ENCODE measurements at regions not wholly inside any gene's neighbourhood (a gene's known extent, or its start where the extent isn't known, plus 50 kb on each side); places are given as distances from the start of the nearest gene placed in this dataset.

DNA sequence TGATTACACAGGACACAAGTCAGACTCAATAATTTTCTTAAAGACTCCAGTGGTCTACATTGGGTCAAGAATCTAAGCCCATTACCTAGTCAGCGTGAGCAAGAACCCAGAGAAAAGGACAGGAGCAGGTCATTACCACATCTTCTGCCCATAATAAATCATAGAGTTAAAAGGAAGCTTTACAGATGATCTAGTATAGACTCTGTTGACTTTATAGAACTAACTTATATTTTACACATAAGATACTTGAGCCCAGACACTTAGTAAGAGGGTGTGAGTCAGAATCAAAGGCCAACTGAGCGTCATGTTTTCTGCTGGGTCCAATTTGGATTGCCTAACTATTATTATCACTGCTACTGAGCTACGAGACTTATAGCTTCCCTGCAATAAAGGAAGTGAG, 206.1 kb upstream of the NPSR1 start:
- H3K79me2 ChIP-seq (ENCODE audit: insufficient read depth, low read length) = no peaks in the 10 kb centered on the region
- no peak overlapping the region for H3K9ac ChIP-seq (ENCODE audit: low read depth, low read length)
- H3K4me1 ChIP-seq (ENCODE audit: insufficient read depth, low read length) = no peaks in the 10 kb centered on the region
- DNase-seq (no peak), ATAC-seq (ENCODE audit: insufficient read depth, low read depth) (no peak)
- no peaks in the 10 kb centered on the region for H3K36me3 ChIP-seq (ENCODE audit: insufficient read depth, low read length)
- H3K4me3 ChIP-seq (ENCODE audit: low read depth in 1 of 2, low read length in 2 of 2) = no peak overlapping the region
- H3K27ac ChIP-seq (ENCODE audit: low read length) = no peak overlapping the region
- H3K4me2 ChIP-seq (ENCODE audit: insufficient read depth, low read length) = no peak overlapping the region
- no peak overlapping the region for H2AFZ ChIP-seq (ENCODE audit: low read depth, low read length)
- no peak for TF ChIP-seq EZH2 (IDR thresholded peaks at IDR 0.05; ENCODE audit: borderline replicate concordance, low read depth, low read length, severe bottlenecking)
- TF ChIP-seq, protein P1, sequence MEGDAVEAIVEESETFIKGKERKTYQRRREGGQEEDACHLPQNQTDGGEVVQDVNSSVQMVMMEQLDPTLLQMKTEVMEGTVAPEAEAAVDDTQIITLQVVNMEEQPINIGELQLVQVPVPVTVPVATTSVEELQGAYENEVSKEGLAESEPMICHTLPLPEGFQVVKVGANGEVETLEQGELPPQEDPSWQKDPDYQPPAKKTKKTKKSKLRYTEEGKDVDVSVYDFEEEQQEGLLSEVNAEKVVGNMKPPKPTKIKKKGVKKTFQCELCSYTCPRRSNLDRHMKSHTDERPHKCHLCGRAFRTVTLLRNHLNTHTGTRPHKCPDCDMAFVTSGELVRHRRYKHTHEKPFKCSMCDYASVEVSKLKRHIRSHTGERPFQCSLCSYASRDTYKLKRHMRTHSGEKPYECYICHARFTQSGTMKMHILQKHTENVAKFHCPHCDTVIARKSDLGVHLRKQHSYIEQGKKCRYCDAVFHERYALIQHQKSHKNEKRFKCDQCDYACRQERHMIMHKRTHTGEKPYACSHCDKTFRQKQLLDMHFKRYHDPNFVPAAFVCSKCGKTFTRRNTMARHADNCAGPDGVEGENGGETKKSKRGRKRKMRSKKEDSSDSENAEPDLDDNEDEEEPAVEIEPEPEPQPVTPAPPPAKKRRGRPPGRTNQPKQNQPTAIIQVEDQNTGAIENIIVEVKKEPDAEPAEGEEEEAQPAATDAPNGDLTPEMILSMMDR (IDR thresholded peaks at IDR 0.05; ENCODE audit: borderline replicate concordance, extremely low read depth, low read length, poor library complexity, severe bottlenecking) = no peak
- H3K9me3 ChIP-seq (ENCODE audit: insufficient read depth, low read length, severe bottlenecking) = no peaks in the 10 kb centered on the region
- H4K20me1 ChIP-seq (ENCODE audit: insufficient read depth, low read length) = no peaks in the 10 kb centered on the region
- no peaks in the 10 kb centered on the region for H3K27me3 ChIP-seq (ENCODE audit: insufficient read depth, low read length, poor library complexity)

DNA sequence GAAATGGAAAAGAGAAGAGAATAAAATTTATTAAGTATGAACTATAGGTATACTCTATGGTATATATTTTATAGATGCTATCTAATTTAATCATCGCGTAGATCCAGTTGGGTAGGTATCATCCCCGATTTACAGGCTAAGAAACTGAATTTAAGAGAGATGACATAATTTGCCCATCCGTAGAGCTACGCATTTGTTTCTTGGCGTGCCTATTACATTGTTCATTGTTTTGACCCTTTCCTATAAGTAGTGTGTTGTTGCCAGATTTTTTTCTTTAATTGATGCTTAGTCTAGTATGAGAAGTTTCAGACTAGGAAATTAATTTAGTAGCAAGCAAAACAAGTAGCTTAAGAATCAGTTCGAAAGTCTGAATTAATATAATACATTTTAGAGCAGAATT, 205.7 kb upstream of the NPSR1 start:
- TF ChIP-seq, protein P1 (IDR thresholded peaks at IDR 0.05; ENCODE audit: borderline replicate concordance, extremely low read depth, low read length, poor library complexity, severe bottlenecking) = no peak
- TF ChIP-seq EZH2 (IDR thresholded peaks at IDR 0.05; ENCODE audit: borderline replicate concordance, low read depth, low read length, severe bottlenecking) = no peak
- no peak for ATAC-seq (ENCODE audit: insufficient read depth, low read depth)
- Histone ChIP-seq H3K9me3 (ENCODE audit: insufficient read depth, low read length, severe bottlenecking) (no peaks in the 10 kb centered on the region), H3K27ac (ENCODE audit: low read length) (no peak overlapping the region), H3K4me2 (ENCODE audit: insufficient read depth, low read length) (no peak overlapping the region), H3K27me3 (ENCODE audit: insufficient read depth, low read length, poor library complexity) (no peaks in the 10 kb centered on the region), H4K20me1 (ENCODE audit: insufficient read depth, low read length) (no peaks in the 10 kb centered on the region), H2AFZ (ENCODE audit: low read depth, low read length) (no peak overlapping the region), H3K4me3 (ENCODE audit: low read depth in 1 of 2, low read length in 2 of 2) (no peak overlapping the region), H3K4me1 (ENCODE audit: insufficient read depth, low read length) (no peaks in the 10 kb centered on the region), H3K79me2 (ENCODE audit: insufficient read depth, low read length) (no peaks in the 10 kb centered on the region), H3K36me3 (ENCODE audit: insufficient read depth, low read length) (no peaks in the 10 kb centered on the region), H3K9ac (ENCODE audit: low read depth, low read length) (no peak overlapping the region)
- DNase-seq = no peak

DNA sequence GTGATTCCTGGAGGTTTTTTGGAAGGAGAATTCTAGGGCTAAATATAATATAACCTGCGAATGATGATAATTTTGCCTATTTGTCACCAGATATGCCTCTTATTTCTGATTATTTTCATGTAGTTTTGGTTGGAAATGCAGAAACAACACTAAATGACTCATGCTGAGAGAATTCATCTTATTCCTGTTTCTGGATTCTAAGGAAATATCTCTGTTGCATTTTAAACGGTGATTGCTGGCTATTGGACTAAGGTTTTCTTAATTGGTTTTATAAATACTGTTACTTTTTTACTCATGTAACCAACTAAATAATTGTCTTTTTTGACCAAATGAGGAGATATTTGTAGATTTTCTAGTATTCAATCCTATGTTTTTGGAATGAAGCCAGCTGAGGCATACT, 204.9 kb upstream of the NPSR1 start:
- Histone ChIP-seq H3K4me2 (ENCODE audit: insufficient read depth, low read length) (no peak overlapping the region), H3K79me2 (ENCODE audit: insufficient read depth, low read length) (no peaks in the 10 kb centered on the region), H3K4me1 (ENCODE audit: insufficient read depth, low read length) (no peaks in the 10 kb centered on the region), H3K27me3 (ENCODE audit: insufficient read depth, low read length, poor library complexity) (no peaks in the 10 kb centered on the region), H3K27ac (ENCODE audit: low read length) (no peak overlapping the region), H3K4me3 (ENCODE audit: low read depth in 1 of 2, low read length in 2 of 2) (no peak overlapping the region), H3K9ac (ENCODE audit: low read depth, low read length) (no peak overlapping the region), H2AFZ (ENCODE audit: low read depth, low read length) (no peak overlapping the region), H3K36me3 (ENCODE audit: insufficient read depth, low read length) (no peaks in the 10 kb centered on the region), H3K9me3 (ENCODE audit: insufficient read depth, low read length, severe bottlenecking) (no peaks in the 10 kb centered on the region), H4K20me1 (ENCODE audit: insufficient read depth, low read length) (no peaks in the 10 kb centered on the region)
- no peak for ATAC-seq (ENCODE audit: insufficient read depth, low read depth)
- no peak for DNase-seq
- TF ChIP-seq, protein P1 (IDR thresholded peaks at IDR 0.05; ENCODE audit: borderline replicate concordance, extremely low read depth, low read length, poor library complexity, severe bottlenecking) = no peak
- TF ChIP-seq EZH2 (IDR thresholded peaks at IDR 0.05; ENCODE audit: borderline replicate concordance, low read depth, low read length, severe bottlenecking) = no peak

DNA sequence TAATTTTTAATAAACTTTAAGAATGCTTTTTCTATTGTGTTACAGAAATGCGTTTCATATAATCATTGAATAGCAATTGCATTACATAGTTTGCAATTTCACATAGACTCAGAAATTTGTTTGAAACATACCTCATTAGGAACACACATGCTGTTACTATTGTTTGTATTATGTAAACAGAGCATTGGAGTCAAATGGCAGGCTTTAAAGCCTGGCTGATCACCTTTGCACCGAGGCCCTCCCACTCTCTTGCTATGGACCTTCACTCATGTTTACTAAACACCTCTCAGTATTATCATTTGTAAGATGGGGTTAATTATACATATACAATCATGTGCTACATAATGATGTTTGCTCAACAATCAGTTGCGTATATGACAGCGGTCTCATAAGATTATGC, 203.6 kb upstream of the NPSR1 start:
- no peak overlapping the region for H3K4me2 ChIP-seq (ENCODE audit: insufficient read depth, low read length)
- H4K20me1 ChIP-seq (ENCODE audit: insufficient read depth, low read length) = no peaks in the 10 kb centered on the region
- no peak overlapping the region for H3K4me3 ChIP-seq (ENCODE audit: low read depth in 1 of 2, low read length in 2 of 2)
- no peaks in the 10 kb centered on the region for H3K79me2 ChIP-seq (ENCODE audit: insufficient read depth, low read length)
- no peak overlapping the region for H3K27ac ChIP-seq (ENCODE audit: low read length)
- no peak overlapping the region for H3K9ac ChIP-seq (ENCODE audit: low read depth, low read length)
- DNase-seq = no peak
- no peak for ATAC-seq (ENCODE audit: insufficient read depth, low read depth)
- H3K36me3 ChIP-seq (ENCODE audit: insufficient read depth, low read length) = no peaks in the 10 kb centered on the region
- no peaks in the 10 kb centered on the region for H3K4me1 ChIP-seq (ENCODE audit: insufficient read depth, low read length)
- no peak overlapping the region for H2AFZ ChIP-seq (ENCODE audit: low read depth, low read length)
- H3K9me3 ChIP-seq (ENCODE audit: insufficient read depth, low read length, severe bottlenecking) = no peaks in the 10 kb centered on the region
- H3K27me3 ChIP-seq (ENCODE audit: insufficient read depth, low read length, poor library complexity) = no peaks in the 10 kb centered on the region
- TF ChIP-seq, protein P1 (IDR thresholded peaks at IDR 0.05; ENCODE audit: borderline replicate concordance, extremely low read depth, low read length, poor library complexity, severe bottlenecking) = no peak
- TF ChIP-seq EZH2 (IDR thresholded peaks at IDR 0.05; ENCODE audit: borderline replicate concordance, low read depth, low read length, severe bottlenecking) = no peak

Measured in DND-41 (cell line).